Cerebellar cortex (tissue), 1 donor: ENCODE measurements at regions not wholly inside any gene's neighbourhood (a gene's known extent, or its start where the extent isn't known, plus 50 kb on each side); places are given as distances from the start of the nearest gene placed in this dataset.

Source experiments
- DNase-seq: peaks from one replicate; pipeline ENCODE4 v3.0.0-alpha.2; 2015; ENCODE audit warnings: low spot score

DNA sequence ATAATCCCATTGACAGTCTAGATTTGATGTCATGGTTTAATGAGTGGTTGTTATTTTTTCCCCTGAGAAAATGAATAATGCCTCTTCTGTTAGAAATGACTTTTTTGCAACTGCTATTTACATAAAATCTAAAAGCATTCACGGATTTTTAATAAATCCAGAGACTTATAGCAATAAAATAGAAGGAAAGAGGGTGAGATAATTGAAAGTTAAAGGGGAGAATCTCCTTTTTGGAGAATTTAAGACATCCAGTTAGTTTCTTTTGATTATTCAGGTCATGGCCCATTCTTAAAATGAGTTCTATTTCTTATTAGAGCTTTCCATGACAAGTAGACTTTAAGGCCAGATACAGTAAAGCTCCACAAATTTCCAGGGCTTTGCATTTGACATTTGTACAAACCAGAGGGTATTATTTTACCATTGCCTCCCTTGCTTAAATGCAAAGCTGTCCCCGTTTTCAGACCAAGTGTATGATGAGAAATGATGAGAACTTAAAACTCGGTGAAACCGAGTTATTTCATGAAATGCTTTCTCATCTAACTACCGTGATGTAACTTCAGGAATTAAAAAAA, 789.0 kb upstream of the SOX9 start:
- no peak for DNase-seq

DNA sequence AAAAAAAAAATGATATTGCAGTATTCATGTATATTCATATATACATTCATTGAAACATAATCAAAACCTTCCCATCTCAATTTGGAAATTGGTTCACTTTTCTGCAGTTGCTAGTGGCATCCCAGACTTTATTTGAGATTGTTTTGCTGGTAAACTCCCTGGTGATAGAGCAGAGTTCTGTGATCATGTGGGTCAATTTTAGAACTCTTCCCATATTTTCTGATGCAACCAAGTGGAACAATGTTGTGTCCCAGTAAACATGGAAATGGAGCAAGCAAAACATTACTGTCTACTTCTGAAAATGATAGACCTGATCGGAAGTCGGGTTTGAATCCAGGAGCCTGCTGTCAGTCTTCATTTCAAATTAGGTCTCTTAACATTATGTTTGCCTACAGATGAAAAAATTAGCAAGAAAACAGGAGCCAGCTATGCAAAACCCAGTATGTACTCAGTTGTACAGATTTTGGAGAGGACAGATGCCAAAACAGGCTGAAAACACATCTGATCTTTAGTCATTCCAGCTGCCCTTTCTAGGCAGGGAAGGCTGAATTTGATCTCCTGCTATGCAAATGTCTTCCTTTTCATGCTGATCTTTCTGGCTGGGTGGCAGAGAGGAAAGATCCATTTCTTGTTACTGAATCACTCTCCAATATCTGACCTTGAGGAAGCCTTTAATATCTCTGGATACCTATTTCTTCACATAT, 786.6 kb upstream of the SOX9 start:
- DNase-seq = no peak

DNA sequence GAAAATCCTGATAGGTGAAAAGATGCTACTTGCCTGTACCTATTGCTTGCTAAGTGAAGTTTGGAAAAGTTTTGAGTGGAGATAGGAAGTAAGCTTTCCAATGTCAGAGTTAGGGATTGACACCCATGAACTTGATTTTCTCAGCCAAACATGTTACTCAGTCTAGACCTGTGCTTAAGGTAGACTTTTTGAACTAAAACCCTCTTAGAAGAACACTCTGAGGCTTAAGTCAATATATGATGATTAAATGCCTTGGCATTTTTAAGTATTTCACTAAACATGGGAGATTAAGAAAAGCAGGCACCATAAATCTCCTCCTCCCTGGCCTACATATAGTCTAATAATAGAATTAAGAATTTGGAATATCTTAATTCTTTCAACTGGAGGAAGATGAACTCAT, 785.6 kb upstream of the SOX9 start:
- DNase-seq = no peak

DNA sequence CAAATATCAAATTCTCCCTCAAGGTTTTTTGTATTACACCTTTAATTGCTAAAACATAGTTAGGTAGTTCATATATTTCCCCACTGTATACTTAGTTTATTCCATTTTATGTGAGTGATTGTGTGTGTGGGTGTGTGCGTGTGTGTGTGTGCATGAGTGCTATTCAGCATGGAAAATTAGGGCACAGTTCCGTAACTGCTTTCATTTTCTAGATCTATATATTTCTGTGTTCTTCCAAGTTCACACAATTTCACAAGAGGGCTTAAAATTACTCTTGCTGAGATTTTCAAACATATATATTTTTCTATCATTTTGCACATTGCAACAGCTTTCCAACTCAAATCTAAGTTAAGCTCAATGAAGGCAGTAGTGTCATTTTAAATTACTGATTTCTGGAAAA, 782.9 kb upstream of the SOX9 start:
- DNase-seq = no peak

DNA sequence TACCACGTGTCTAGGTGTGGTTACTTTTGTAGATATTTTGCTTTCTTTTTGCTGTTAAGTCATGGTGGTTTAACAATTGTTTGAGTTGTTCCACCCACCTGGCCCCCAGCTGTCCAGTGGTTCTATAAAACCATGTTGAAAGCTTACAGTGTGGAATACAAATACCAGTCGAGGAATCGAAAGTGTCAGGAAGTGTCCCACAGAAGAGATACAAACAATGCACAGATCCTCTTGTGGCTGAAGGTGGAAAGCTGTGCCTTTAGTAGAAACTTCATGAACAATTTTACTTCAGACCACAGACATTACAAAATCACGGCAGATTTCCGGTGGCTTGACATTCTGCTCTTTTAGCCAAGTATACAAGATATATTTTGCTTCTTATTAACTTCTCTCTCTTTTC, 782.4 kb upstream of the SOX9 start:
- no peak for DNase-seq

DNA sequence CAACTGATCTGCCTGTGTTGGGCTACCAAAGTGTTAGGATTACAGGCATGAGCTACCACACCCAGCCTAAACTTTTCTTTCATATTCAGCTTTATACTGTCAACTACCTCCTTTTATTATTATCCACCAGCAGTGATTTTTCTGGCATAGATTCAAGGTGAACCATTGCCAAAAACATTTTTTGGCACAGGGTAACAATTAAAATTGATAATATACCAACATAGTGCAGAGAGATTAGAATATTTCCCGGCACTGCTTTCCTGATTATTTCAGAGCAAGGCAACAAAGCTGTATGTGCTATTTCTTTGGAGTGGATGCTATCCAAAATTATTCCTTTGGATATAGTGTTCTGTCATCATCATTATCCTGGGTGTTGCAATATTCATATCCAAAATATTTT, 781.6 kb upstream of the SOX9 start:
- no peak for DNase-seq

DNA sequence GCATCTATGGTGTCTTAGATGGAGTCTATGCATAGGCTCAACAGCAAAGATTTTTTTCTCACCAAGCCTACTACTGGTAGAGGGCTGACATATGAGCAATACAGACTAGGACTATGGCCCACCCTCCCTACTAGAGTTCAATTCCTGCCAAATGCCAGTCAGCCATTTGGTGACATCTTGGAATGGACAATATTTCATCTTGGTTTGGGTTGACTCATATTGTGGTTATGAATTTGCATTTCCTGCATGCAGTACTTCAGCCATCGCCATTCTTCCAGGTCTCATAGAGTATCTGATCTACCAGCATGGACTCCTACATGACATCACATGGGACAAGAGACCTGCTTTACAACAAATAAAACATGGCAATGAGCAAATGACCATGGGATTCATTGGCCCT, 778.1 kb upstream of the SOX9 start:
- no peak for DNase-seq

DNA sequence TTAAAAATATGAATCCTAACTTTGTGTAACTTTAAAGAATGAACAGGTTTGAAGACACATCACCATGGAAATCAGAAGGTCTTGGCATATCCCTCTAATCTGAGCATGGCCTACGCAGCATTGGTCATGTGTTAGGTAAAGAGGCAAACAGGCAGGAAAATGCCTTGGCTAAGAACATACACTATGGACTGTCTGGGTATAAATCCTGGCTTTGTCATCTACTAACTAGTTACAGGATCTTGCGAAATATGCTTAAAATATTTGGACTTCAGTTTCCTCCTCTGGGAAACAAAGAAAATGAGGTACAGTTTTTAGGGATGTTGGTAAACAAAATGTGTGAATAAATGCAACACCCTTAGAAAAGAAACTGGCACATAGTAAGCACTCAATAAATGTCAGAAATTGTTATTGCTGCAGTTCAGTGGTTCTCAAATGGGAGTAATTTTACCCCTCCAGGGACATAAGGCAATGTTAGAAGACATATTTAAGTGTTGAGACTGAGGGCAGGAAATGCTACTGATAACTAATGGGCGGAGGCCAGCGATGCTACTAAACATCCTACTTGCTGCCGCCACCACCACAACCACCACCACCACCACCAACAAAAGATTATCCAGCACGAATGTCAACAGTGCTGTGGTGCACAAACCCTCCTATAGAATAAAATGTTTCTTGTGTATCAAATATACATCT, 770.8 kb upstream of the SOX9 start:
- DNase-seq = no peak

DNA sequence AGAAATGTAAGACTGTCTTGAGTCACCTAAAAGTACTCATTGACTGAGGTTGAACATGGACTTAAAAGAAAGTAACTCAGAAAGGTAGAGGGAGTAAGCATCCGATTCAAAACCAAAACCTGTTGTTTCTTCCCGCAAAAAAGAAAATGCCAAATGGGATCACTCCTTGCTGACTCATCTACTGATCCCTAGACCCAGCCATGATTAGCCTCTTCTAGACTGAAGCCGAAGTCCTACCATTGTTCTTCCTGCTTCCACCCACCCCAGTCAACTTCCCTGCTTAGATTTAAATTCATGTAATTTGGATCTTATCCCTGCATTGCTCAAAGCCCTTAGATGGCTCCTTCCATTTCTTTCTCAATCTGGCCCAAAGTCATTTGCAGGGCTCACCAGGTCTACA, 760.5 kb upstream of the SOX9 start:
- no peak for DNase-seq

DNA sequence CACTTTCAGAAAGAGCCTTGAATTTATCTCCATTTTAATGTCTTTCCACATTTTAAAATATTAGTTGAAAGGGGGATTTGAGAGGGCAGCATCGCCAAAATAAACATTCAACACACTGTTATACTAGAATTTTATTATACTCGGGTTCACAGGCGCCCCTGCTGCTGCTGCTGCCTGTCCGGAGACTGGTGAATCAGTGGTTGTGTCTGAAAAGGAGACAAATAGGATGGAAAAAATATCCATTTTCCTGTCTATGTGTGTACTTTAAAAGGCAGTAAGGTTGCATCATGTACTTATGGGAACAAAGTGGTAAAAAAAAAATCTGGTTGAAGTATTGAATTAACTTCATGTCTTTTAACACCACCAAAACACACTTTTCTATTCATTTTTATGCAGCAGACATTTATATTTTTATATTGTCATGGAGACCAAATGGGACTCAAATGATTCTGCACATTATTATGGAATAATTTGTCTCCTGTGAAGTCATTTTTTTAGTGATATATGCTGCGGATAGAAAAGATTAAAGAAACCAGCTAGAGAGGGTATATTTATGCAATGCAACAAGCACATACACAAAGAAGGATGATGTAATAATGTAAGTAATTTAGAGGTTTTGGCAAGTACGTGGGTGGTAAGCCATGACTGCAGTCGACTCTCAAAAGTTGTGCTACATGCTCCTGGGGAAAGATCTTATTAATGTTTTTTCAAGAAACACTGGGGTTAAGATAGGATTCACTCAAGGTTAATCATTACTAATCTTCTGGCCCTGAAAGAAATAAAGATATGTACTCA, 759.0 kb upstream of the SOX9 start:
- no peak for DNase-seq

DNA sequence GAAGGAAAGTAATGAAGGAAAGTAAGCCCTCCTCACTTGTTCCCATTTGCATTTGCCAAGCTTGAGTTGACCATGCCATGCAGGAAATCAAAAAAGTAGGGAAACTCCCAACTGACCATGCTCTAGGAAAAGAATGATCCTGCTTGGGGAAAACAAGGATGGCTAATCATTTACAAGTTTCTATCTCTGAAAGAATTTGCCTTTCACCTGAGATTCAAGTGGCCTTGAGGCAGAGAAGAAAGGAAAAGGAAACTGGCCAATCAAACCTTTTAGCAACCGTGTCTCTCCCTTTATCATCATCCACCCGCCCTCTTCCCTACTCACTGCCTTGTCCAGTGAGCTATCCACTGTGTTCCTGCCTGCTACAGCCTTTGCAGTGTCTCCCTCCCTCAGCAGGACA, 757.2 kb upstream of the SOX9 start:
- DNase-seq = no peak

DNA sequence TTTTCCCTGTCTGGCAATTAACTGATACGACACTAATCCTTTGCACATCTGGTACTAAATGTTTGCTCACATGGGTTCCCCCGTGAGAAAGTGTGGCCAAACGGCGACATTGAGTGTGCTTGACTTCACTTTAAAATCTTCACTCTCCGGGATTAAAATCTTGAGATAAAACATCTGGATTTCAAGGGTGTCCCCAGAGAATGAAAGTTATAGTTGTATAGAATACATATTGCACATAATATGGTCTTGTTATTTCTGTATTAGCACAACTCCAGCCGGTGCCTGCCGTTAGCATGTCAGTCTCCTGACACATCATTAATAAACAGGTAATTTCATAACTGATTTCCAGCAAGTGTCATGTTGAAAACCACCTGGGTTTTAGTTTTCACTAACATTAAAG, 749.0 kb upstream of the SOX9 start:
- no peak for DNase-seq

DNA sequence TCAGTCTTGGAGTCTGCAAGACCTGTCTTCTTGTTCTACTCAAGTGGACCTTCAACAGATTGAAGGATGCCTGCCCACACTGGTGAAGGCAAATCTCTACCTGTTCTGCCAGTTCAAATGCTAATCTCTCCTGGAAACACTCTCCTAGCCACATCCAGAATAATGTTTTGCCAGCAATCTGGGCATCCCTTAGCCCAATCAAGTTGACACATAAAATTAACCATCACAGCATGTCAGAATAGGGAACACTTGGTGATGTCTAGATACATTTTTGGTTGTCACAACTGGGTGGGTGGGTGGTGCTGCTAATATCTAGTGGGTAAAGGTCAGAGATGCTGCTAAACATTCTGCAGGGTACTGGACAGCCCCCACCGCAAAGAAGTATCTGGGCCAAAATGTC, 744.9 kb upstream of the SOX9 start:
- no peak for DNase-seq

DNA sequence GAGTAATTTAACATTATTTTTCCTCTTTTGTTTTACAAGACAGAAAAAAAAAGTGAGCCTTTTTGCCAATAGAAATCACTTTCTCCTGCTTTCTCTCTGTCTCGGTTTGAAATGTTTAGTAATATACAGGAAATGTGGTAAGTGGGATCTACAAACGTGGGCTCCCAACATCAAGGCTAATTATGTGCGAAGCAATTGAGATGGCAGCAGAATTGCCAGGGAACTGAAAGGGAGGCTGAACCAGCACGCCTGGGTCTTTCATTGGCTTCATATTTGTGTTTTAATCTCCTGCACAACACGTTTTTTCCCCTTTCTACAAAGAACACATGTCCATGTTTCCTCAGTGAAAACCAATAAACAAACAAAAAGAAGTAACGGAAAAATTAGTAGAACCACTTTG, 743.9 kb upstream of the SOX9 start:
- no peak for DNase-seq

DNA sequence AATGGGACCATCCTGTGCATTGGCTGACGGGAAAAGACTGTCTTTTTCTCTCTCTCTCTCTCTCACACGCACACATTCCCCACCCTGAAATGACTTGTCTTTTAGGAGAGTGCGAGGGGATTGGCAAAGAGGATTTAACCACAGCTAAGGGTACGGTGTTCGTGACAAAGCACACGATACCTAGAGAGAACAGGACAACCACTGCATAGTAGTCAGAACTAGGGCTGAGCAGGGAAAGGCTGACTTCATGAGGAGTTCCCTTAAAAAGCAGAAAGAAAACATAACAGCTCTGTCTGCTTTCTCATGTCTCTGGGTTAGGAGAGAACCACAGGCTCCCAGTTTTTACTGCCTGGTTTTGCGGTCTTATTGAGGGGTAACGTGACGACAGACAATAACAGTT, 742.8 kb upstream of the SOX9 start:
- no peak for DNase-seq

DNA sequence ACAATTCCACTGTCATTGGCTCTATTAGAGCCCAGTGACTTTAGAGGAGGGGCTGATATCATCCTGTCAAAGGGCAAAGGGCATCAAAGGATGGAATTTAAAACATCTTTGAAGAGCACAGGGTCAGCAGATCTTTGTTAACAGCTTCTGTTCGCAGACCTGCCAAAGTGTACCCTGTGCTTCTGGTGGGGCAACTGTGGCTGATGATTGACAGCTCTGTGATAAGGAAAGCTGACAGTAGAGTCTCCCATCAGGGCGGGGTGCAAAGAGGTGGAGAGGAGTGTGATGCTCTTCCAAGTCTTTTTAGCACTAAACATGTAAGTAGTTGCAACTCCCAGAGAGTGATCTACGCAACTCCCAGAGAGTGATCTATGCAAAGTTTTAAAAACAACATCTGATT, 742.1 kb upstream of the SOX9 start:
- DNase-seq = no peak

DNA sequence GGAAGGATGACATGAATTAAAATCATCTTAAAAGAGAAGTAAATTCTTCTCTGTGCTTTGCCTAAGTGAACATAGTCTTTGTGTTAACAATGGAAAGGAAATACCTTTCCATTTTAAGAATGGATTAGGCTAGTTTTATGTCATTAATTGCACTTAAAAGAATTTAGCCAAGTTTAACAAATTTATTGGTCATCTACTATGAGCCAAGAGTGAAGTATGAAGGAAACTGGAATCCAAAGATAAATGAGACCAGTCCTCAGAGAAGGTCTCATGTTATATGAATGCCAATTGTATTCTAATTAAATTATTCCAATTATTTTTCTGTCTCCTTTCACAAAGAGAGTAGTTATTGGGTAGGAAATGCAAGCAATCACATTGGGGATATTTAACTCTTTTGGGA, 741.3 kb upstream of the SOX9 start:
- no peak for DNase-seq

DNA sequence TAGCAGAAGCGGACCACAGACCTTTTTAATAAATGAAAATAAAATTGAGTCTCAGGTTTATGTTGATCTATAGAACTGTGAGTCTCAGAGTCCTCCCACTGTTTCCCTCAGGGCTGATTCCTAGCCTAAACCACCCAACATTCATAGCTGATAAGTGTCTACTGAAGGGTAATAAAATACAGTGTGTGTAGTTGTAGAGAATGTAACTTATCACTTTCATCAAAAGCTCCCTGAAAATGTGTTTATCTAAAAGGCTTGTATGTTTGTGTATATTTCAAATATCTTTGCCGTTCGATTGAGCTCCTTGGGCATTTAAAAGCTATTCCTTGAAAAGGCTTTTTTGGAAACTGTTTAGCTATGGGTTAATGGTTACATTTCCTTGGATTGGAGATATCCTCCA, 740.3 kb upstream of the SOX9 start:
- no peak for DNase-seq

DNA sequence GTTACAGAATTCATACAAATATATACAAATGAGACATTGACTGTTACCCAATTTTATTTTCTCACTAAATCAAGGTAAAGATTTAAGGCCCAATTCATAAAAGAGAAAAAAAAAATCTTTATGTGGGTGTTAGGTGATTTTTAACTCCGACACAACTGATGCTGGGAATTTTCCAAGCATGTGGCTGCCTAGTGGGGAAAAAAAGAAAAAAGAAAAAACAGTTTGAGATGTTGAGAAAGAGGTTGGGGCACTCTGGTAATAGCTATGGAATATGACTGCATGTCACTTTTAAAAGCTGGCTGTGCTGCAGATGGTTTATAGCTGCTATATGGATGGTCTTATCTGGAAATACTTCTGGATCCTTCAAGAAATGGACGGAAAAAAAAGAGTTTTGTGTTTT, 739.9 kb upstream of the SOX9 start:
- DNase-seq = no peak

DNA sequence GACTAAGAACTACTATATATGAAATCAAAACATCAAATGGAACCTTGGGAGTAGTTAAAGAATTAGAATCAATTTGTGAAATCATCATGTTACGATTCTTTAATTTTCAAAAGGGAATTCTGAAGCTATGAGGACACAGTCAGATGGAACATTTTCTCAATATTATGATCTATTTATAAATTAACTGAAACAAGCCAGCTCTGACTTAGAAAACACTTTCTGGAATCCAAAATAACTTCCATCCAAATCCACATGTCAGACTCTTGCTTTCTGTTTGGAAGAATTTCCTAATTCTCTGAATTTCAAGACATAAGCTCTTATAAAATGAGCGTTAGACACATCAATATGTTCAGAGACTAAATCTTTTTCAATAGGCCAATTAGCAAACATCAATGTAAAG, 737.7 kb upstream of the SOX9 start:
- DNase-seq = no peak

DNA sequence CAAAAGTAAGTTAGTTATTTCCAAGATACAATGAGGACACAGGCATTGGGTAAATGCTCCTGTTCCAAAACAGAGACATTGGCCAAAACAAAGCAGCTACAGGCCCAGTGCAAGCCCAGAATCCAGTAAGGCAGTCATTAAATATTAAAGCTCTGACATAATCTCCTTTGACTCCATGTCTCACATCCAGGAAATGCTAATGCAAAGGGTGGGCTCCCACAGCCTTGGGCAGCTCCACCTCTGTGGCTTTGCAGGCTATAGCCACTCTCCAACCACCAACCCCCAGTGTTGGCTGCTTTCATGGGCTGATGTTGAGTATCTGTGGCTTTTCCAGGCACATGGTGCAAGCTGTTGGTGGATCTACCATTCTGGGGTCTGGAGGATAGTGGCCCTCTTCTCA, 733.4 kb upstream of the SOX9 start:
- DNase-seq = no peak

DNA sequence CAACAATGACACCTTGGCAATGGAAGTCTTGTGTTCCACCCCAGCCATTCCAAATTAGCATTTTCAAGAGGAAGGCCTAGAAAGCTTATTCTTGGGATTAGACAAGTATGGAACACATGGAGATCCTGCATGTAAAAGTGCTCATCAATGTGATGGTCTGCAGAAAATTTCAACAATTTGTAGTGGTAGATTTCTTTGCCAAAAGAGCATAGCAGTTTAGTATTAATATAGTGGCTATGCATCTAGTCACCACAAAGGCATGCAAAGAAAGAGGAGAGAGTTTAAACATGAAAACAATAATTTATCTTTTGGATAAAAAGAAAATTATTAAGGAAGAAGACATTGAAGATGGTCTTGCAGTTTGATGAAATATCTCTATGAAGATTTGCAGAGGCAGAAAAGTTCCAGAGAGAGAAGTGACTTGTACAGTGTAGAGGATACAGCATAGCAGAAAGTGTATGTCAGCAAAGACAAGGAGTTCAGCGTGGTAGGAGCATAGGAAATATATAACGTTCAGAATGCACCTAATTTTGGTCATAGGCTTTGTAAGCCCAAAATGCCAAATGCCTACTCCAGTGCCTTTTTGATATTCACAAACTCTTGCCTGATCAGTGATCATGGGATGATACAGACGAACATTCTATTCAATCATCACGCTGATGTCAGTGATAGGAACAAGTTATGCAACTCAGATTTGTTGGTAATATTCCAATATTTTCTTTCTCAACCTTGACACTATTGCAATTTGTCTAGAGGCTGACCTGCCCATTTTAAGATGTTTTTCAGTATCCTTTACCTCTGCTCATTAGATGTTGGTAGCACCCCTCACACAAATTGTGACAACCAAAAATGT, 727.9 kb upstream of the SOX9 start:
- DNase-seq = no peak
